IMR-90 (cell line): ENCODE measurements at regions not wholly inside any gene's neighbourhood (a gene's known extent, or its start where the extent isn't known, plus 50 kb on each side); places are given as distances from the start of the nearest gene placed in this dataset.

Experiments
- ATAC-seq: fragments of 200-7000 bp; cut with Tn5 transposase; 2 replicates; pipeline ENCODE4 v1.9.1; 2020; ENCODE audit warnings: low read depth, mild to moderate bottlenecking, moderate library complexity
- BruUV-seq: library from RNA; stranded (reverse); fragments of 400-500 nt; replicated peaks from 2 replicates; lab custom pipeline; 2021; lab: Mats Ljungman, UMichigan
- CTCF ChIA-PET: fragments of 300-600 bp; formaldehyde crosslinking; extraction: SDS; loops from one replicate; lab custom pipeline; 2021; ENCODE audit warnings: antibody characterized with exemption; lab: Yijun Ruan, JAX
- POLR2A ChIA-PET: fragments of 300-600 bp; sonication (Branson Sonifier 250); formaldehyde crosslinking; loops from one replicate; lab custom pipeline; 2022; ENCODE audit warnings: antibody characterized with exemption; ENCODE audit not compliant: unreplicated experiment; lab: Charles Lee
- DNase-seq: peaks from one replicate; pipeline ENCODE4 v3.0.0; 2013
- H2AFZ ChIP-seq: replicated peaks from 2 replicates; pipeline ENCODE3; 2013; ENCODE audit warnings: low read length, mild to moderate bottlenecking; ENCODE audit not compliant: poor library complexity
- H2AK5ac ChIP-seq: 2 replicates; pipeline ENCODE4 v1.6.1; 2013; ENCODE audit warnings: low read depth, low read length, inconsistent platforms
- H2AK9ac ChIP-seq: replicated peaks from 2 replicates; pipeline ENCODE3; 2013; ENCODE audit warnings: mild to moderate bottlenecking, low read depth, low read length, moderate library complexity; ENCODE audit not compliant: poor library complexity
- H2BK120ac ChIP-seq: 2 replicates; pipeline ENCODE4 v1.6.1; 2013; ENCODE audit warnings: low read depth, low read length, inconsistent platforms
- H2BK15ac ChIP-seq: 3 replicates; pipeline ENCODE4 v1.6.1; 2013; ENCODE audit warnings: low read depth, low read length, inconsistent platforms
- H2BK20ac ChIP-seq: 2 replicates; pipeline ENCODE4 v1.6.1; 2013; ENCODE audit warnings: low read depth, mild to moderate bottlenecking, inconsistent platforms, low read length, moderate library complexity
- H2BK5ac ChIP-seq: 2 replicates; pipeline ENCODE4 v1.6.1; 2013; ENCODE audit warnings: mild to moderate bottlenecking, low read depth, low read length, inconsistent platforms; ENCODE audit not compliant: poor library complexity, severe bottlenecking
- H3K14ac ChIP-seq: replicated peaks from 2 replicates; pipeline ENCODE4 v1.6.1; 2013; ENCODE audit warnings: low read depth, low read length, inconsistent platforms
- H3K18ac ChIP-seq: 2 replicates; pipeline ENCODE4 v1.6.1; 2013; ENCODE audit warnings: low read depth, low read length, control low read depth
- H3K23ac ChIP-seq: 2 replicates; pipeline ENCODE4 v1.6.1; 2013; ENCODE audit warnings: low read depth, low read length, inconsistent platforms
- H3K27ac ChIP-seq: 2 replicates; pipeline ENCODE4 v1.5.1; 2013; ENCODE audit warnings: mild to moderate bottlenecking, control low read depth, low read length; ENCODE audit not compliant: insufficient read depth
- H3K27me3 ChIP-seq: 2 replicates; pipeline ENCODE4 v1.6.1; 2013; ENCODE audit warnings: low read length; ENCODE audit not compliant: control insufficient read depth, insufficient read depth
- H3K36me3 ChIP-seq: 2 replicates; pipeline ENCODE4 v1.6.1; 2013; ENCODE audit warnings: low read length, mixed read lengths; ENCODE audit not compliant: control insufficient read depth, insufficient read depth
- H3K4ac ChIP-seq: 2 replicates; pipeline ENCODE4 v1.6.1; 2013; ENCODE audit warnings: low read depth, low read length, inconsistent platforms
- H3K4me1 ChIP-seq: 2 replicates; pipeline ENCODE4 v1.6.1; 2013; ENCODE audit warnings: low read length, mixed read lengths; ENCODE audit not compliant: control insufficient read depth, insufficient read depth
- H3K4me2 ChIP-seq: 2 replicates; pipeline ENCODE4 v1.6.1; 2013; ENCODE audit warnings: low read depth, mild to moderate bottlenecking, control low read depth, low read length, moderate library complexity
- H3K4me3 ChIP-seq: 2 replicates; pipeline ENCODE4 v1.5.1; 2013; ENCODE audit warnings: low read depth, mild to moderate bottlenecking, control low read depth, low read length, moderate library complexity; ENCODE audit not compliant: insufficient read depth
- H3K56ac ChIP-seq: 2 replicates; pipeline ENCODE4 v1.6.1; 2013; ENCODE audit warnings: low read length, inconsistent platforms; ENCODE audit not compliant: insufficient read depth; ENCODE audit errors: extremely low read depth
- H3K79me1 ChIP-seq, 2 experiments: 2 replicates each; pipeline ENCODE4 v1.6.1; 2013; ENCODE audit warnings: low read length in 2 of 2, inconsistent platforms in 1 of 2, low read depth in 1 of 2
- H3K9ac ChIP-seq: 2 replicates; pipeline ENCODE4 v1.6.1; 2013; ENCODE audit warnings: low read depth, low read length, control low read depth
- H3K9me1 ChIP-seq: 2 replicates; pipeline ENCODE4 v1.6.1; 2013; ENCODE audit warnings: low read length, inconsistent platforms; ENCODE audit not compliant: insufficient read depth
- H3K9me3 ChIP-seq: 2 replicates; pipeline ENCODE4 v1.6.1; 2013; ENCODE audit warnings: low read length; ENCODE audit not compliant: control insufficient read depth, insufficient read depth
- H4K20me1 ChIP-seq: 2 replicates; pipeline ENCODE4 v1.6.1; 2013; ENCODE audit warnings: low read length, inconsistent platforms; ENCODE audit not compliant: insufficient read depth
- H4K5ac ChIP-seq: 2 replicates; pipeline ENCODE4 v1.6.1; 2013; ENCODE audit warnings: mild to moderate bottlenecking, low read depth, low read length, control low read depth
- H4K8ac ChIP-seq, 2 experiments: 2 replicates each; pipeline ENCODE4 v1.6.1; 2013; ENCODE audit warnings: low read depth in 2 of 2, low read length in 2 of 2, control low read depth in 1 of 2, inconsistent platforms in 1 of 2
- H4K91ac ChIP-seq: 2 replicates; pipeline ENCODE4 v1.6.1; 2013; ENCODE audit warnings: low read depth, low read length, inconsistent platforms; ENCODE audit not compliant: insufficient read depth
- BHLHE40 ChIP-seq: fragments of 150-350 bp; IDR thresholded peaks from 2 replicates; pipeline ENCODE4 v1.6.1; 2016; ENCODE audit warnings: mild to moderate bottlenecking, low read depth, low read length
- CEBPB ChIP-seq: IDR thresholded peaks from 2 replicates; pipeline ENCODE4 v1.6.1; 2012; ENCODE audit warnings: low read depth, low read length, improper control_type of control experiment
- CHD1 ChIP-seq: IDR thresholded peaks from 2 replicates; pipeline ENCODE4 v1.6.1; 2012; ENCODE audit warnings: low read depth, low read length, improper control_type of control experiment
- FOS ChIP-seq: fragments of 150-350 bp; IDR thresholded peaks from 2 replicates; pipeline ENCODE4 v1.6.1; 2016; ENCODE audit warnings: low read depth, low read length
- MAFK ChIP-seq: IDR thresholded peaks from 2 replicates; pipeline ENCODE4 v1.6.1; 2012; ENCODE audit warnings: low read depth, low read length, improper control_type of control experiment
- MAZ ChIP-seq: IDR thresholded peaks from 2 replicates; pipeline ENCODE4 v1.6.1; 2012; ENCODE audit warnings: low read depth, mild to moderate bottlenecking, low read length, improper control_type of control experiment, moderate library complexity, borderline replicate concordance
- MXI1 ChIP-seq: IDR thresholded peaks from 2 replicates; pipeline ENCODE4 v1.6.1; 2012; ENCODE audit warnings: low read depth, mild to moderate bottlenecking, low read length, moderate library complexity, borderline replicate concordance
- NFE2L2 ChIP-seq: fragments of 150-350 bp; IDR thresholded peaks from 2 replicates; pipeline ENCODE4 v1.6.1; 2016; ENCODE audit warnings: low read depth, mild to moderate bottlenecking, low read length
- POLR2A ChIP-seq: IDR thresholded peaks from 2 replicates; pipeline ENCODE4 v1.6.1; 2012; ENCODE audit warnings: mild to moderate bottlenecking, low read depth, low read length
- RAD21 ChIP-seq: IDR thresholded peaks from 2 replicates; pipeline ENCODE4 v1.6.1; 2012; ENCODE audit warnings: low read length, improper control_type of control experiment
- RFX5 ChIP-seq: IDR thresholded peaks from 2 replicates; pipeline ENCODE4 v1.8.0; 2012; ENCODE audit warnings: low read depth, mild to moderate bottlenecking, low read length, moderate library complexity
- SMC3 ChIP-seq: fragments of 150-350 bp; IDR thresholded peaks from 2 replicates; pipeline ENCODE4 v1.6.1; 2016; ENCODE audit warnings: low read depth, mild to moderate bottlenecking, antibody characterized with exemption, low read length, moderate library complexity
- WGBS, 2 experiments: methylation state at CpG; one replicate each; pipeline versions ENCODE4 v1.1.5 to v1.1.7; 2013; ENCODE audit warnings: missing lambda C conversion rate in 2 of 2; ENCODE audit not compliant: insufficient read length in 1 of 2; ENCODE audit errors: extremely low coverage in 2 of 2; 5-methylcytosine and 5-hydroxymethylcytosine counted together
- dilution Hi-C: fragments of 300-500 bp; cut with HindIII; formaldehyde crosslinking; loops from one replicate; pipeline ENCODE4 v1.14.3; 2018; ENCODE audit warnings: low sequenced_read_pairs; ENCODE audit not compliant: unreplicated experiment
- in situ Hi-C: fragments of 300-500 bp; cut with MboI; formaldehyde crosslinking; loops from 3 replicates; pipeline ENCODE4 v1.14.3; 2019; ENCODE audit warnings: low sequenced_read_pairs, inconsistent platforms, mixed read lengths
- intact Hi-C: fragments of 100-400 bp; cut with micrococcal nuclease; formaldehyde crosslinking; loops from 2 replicates; pipeline ENCODE4 v1.10.0; 2022
- TF ChIP-seq, protein P1 (sequence below): fragments of 150-350 bp; IDR thresholded peaks from 2 replicates; pipeline ENCODE4 v1.6.1; 2017; ENCODE audit warnings: mild to moderate bottlenecking, antibody characterized with exemption, low read length, low read depth
- TF ChIP-seq, protein P2 (sequence below): conservative IDR thresholded peaks from 2 replicates; pipeline ENCODE4 v1.5.1; 2012; ENCODE audit warnings: mild to moderate bottlenecking, low read depth, low read length, improper control_type of control experiment
- TF ChIP-seq, protein P3 (sequence below): fragments of 150-350 bp; IDR thresholded peaks from 2 replicates; pipeline ENCODE4 v1.6.1; 2016; ENCODE audit warnings: low read depth, mild to moderate bottlenecking, low read length, moderate library complexity, borderline replicate concordance

- no TSS peak for BruUV-seq
- no peak overlapping the region for H2BK15ac ChIP-seq
- H2BK20ac ChIP-seq: no peak overlapping the region
- no peak overlapping the region for H2BK5ac ChIP-seq
- H3K27ac ChIP-seq: no peak overlapping the region
- H2AFZ ChIP-seq: no peak overlapping the region
- ATAC-seq (no peak), DNase-seq (no peak)
- H4K91ac ChIP-seq: no peak overlapping the region
- CTCF ChIA-PET: interaction anchor here (0.7 to 1.2 kb wide), 2 partner anchors 48 to 269 kb away, joined by 4 to 7 read pairs; no protein-coding TSS in a partner anchor
- H3K9ac ChIP-seq: no peak overlapping the region
- no peak overlapping the region for H2AK9ac ChIP-seq
- no peak overlapping the region for H3K4ac ChIP-seq
- no peak overlapping the region for H3K18ac ChIP-seq
- no peak overlapping the region for H2AK5ac ChIP-seq
- in situ Hi-C loops (no loop called here), dilution Hi-C loops (no loop called here), intact Hi-C loops (no loop called here)
- no peak overlapping the region for H4K8ac ChIP-seq
- H3K4me2 ChIP-seq: no peak overlapping the region
- no peak overlapping the region for H3K14ac ChIP-seq
- H3K9me3 ChIP-seq: no peaks in the 10 kb centered on the region
- POLR2A ChIA-PET: no interaction called here
- no peak overlapping the region for H3K4me3 ChIP-seq
- no peak overlapping the region for H3K56ac ChIP-seq
- H3K79me1 ChIP-seq: no peaks in the 10 kb centered on the region
- H3K4me1 ChIP-seq: peaks cover 8% of the 10 kb centered on the region; the same call in 1 of the 2 replicates
- no peaks in the 10 kb centered on the region for H4K20me1 ChIP-seq
- WGBS, 2 experiments: no CpG with 5 or more reads among the region's 5 CpGs
- no peaks in the 10 kb centered on the region; the same call in 1 of the 2 replicates for H3K27me3 ChIP-seq
- no peak overlapping the region for H4K5ac ChIP-seq
- no peaks in the 10 kb centered on the region for H3K36me3 ChIP-seq
- H3K9me1 ChIP-seq: no peaks in the 10 kb centered on the region
- TF ChIP-seq CEBPB (no peak), RAD21 (no peak), POLR2A (no peak), MXI1 (no peak), BHLHE40 (no peak), MAFK (no peak), RFX5 (no peak), SMC3 (no peak), MAZ (no peak), NFE2L2 (no peak), CHD1 (no peak), FOS (no peak)
- TF ChIP-seq, protein P1, sequence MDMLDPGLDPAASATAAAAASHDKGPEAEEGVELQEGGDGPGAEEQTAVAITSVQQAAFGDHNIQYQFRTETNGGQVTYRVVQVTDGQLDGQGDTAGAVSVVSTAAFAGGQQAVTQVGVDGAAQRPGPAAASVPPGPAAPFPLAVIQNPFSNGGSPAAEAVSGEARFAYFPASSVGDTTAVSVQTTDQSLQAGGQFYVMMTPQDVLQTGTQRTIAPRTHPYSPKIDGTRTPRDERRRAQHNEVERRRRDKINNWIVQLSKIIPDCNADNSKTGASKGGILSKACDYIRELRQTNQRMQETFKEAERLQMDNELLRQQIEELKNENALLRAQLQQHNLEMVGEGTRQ: no peak
- TF ChIP-seq, protein P2, sequence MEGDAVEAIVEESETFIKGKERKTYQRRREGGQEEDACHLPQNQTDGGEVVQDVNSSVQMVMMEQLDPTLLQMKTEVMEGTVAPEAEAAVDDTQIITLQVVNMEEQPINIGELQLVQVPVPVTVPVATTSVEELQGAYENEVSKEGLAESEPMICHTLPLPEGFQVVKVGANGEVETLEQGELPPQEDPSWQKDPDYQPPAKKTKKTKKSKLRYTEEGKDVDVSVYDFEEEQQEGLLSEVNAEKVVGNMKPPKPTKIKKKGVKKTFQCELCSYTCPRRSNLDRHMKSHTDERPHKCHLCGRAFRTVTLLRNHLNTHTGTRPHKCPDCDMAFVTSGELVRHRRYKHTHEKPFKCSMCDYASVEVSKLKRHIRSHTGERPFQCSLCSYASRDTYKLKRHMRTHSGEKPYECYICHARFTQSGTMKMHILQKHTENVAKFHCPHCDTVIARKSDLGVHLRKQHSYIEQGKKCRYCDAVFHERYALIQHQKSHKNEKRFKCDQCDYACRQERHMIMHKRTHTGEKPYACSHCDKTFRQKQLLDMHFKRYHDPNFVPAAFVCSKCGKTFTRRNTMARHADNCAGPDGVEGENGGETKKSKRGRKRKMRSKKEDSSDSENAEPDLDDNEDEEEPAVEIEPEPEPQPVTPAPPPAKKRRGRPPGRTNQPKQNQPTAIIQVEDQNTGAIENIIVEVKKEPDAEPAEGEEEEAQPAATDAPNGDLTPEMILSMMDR: no peak
- TF ChIP-seq, protein P3, sequence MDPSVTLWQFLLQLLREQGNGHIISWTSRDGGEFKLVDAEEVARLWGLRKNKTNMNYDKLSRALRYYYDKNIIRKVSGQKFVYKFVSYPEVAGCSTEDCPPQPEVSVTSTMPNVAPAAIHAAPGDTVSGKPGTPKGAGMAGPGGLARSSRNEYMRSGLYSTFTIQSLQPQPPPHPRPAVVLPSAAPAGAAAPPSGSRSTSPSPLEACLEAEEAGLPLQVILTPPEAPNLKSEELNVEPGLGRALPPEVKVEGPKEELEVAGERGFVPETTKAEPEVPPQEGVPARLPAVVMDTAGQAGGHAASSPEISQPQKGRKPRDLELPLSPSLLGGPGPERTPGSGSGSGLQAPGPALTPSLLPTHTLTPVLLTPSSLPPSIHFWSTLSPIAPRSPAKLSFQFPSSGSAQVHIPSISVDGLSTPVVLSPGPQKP: no peak
- H2BK120ac ChIP-seq: no peak overlapping the region
- no peak overlapping the region for H3K23ac ChIP-seq
These were observed 70.8 kb downstream of the TNP1 start for GRCh38 chr2:216789081-216789480.
